Activated naive CD8-positive, alpha-beta T cell treated with anti-CD3 and anti-CD28 coated beads, Interleukin-2, amount 50 U/mL, for 24 hours (primary cell): ENCODE measurements at regions not wholly inside any gene's neighbourhood (a gene's known extent, or its start where the extent isn't known, plus 50 kb on each side); places are given as distances from the start of the nearest gene placed in this dataset.

Source experiments
- ATAC-seq: fragments of 150-1000 bp; cut with Tn5 transposase; one replicate; pipeline ENCODE4 v1.10.0; 2021
- DNase-seq: peaks from one replicate; pipeline ENCODE4 v3.0.0; 2021
- H3K27ac Mint-ChIP-seq: one replicate; pipeline ENCODE4 v1.8.0; 2021; ENCODE audit warnings: mild to moderate bottlenecking, mixed read lengths
- H3K27me3 Mint-ChIP-seq: one replicate; pipeline ENCODE4 v1.8.0; 2021; ENCODE audit warnings: mixed read lengths
- H3K36me3 Mint-ChIP-seq: one replicate; pipeline ENCODE4 v1.8.0; 2021; ENCODE audit warnings: low read depth, mixed read lengths
- H3K4me1 Mint-ChIP-seq: one replicate; pipeline ENCODE4 v1.8.0; 2021; ENCODE audit warnings: mixed read lengths
- H3K4me3 Mint-ChIP-seq: one replicate; pipeline ENCODE4 v1.8.0; 2021; ENCODE audit warnings: mild to moderate bottlenecking, moderate library complexity, mixed read lengths
- H3K9me3 Mint-ChIP-seq: one replicate; pipeline ENCODE4 v1.8.0; 2021; ENCODE audit warnings: mixed read lengths

DNA sequence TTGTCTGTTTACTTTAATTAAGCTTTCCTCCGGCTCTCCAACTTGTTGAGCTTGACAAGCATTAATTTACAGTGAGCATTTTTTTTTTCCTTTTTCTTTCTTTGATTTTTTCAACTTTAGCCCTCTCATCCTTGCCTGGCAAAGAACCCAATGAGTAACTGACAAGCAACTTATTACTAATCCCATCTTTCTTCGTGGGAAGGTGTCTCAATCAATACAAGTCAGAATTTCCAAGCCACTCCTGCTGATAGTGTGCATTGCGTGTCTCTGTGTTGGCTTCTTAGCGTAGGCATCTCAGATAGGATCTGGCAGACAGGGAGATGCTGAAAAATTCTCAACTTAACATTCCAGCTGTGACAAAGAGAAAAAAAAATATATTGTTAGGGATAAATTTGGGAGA, 527.7 kb upstream of the WWC1 start:
- Mint-ChIP-seq H3K36me3 (no peaks in the 10 kb centered on the region), H3K4me3 (no peak overlapping the region), H3K27me3 (peaks cover 2% of the 10 kb centered on the region), H3K9me3 (peaks cover 6% of the 10 kb centered on the region), H3K4me1 (no peaks in the 10 kb centered on the region), H3K27ac (no peak overlapping the region)
- no peak for DNase-seq
- ATAC-seq = no peak

DNA sequence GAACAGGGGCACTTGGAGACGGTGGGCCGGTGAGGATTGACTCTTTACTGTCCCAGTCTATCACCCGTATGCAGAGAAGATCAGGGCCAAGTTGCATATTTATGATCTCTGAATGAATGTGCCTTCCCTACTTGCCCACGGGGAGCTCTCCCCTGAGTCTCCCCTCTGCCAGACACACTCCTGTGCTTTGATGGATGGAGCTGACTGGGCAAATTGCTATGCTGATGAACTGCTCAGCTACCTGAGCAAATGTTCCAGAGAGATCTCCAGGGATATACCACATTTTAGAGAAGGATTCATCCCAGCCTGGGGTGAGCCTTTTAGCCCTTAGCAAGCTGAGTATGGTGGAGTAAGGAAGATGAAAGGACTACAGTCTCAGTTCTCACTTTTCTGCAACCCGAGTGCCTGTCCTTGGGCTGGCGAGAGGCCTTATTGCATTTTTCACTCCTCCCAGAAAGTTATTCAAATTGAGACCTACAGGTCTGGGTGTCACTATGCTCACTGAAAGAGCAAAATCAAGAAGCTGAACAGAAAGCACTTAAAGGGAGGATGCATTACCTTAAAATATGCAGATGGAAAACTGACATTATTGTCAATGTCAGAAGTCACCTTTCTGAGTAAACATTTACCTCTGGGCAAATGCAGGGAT, 526.7 kb upstream of the WWC1 start:
- no peak for ATAC-seq
- no peak overlapping the region for H3K27ac Mint-ChIP-seq
- DNase-seq = no peak
- peaks cover 2% of the 10 kb centered on the region for H3K27me3 Mint-ChIP-seq
- H3K36me3 Mint-ChIP-seq = no peaks in the 10 kb centered on the region
- no peak overlapping the region for H3K4me3 Mint-ChIP-seq
- no peaks in the 10 kb centered on the region for H3K4me1 Mint-ChIP-seq
- peaks cover 5% of the 10 kb centered on the region for H3K9me3 Mint-ChIP-seq

- Mint-ChIP-seq H3K9me3 (peaks cover 5% of the 10 kb centered on the region), H3K27me3 (peaks cover 2% of the 10 kb centered on the region), H3K27ac (no peak overlapping the region), H3K4me3 (no peak overlapping the region), H3K4me1 (no peaks in the 10 kb centered on the region), H3K36me3 (no peaks in the 10 kb centered on the region)
- ATAC-seq (no peak), DNase-seq (no peak)
These were observed 526.1 kb upstream of the WWC1 start for GRCh38 chr5:167765352-167765751.

- H3K36me3 Mint-ChIP-seq = no peaks in the 10 kb centered on the region
- ATAC-seq = no peak
- H3K27ac Mint-ChIP-seq = no peak overlapping the region
- DNase-seq = no peak
- no peak overlapping the region for H3K4me3 Mint-ChIP-seq
- H3K9me3 Mint-ChIP-seq = peaks cover 5% of the 10 kb centered on the region
- no peaks in the 10 kb centered on the region for H3K4me1 Mint-ChIP-seq
- H3K27me3 Mint-ChIP-seq = no peaks in the 10 kb centered on the region
These were observed 524.5 kb upstream of the WWC1 start for GRCh38 chr5:167766957-167767356.

DNA sequence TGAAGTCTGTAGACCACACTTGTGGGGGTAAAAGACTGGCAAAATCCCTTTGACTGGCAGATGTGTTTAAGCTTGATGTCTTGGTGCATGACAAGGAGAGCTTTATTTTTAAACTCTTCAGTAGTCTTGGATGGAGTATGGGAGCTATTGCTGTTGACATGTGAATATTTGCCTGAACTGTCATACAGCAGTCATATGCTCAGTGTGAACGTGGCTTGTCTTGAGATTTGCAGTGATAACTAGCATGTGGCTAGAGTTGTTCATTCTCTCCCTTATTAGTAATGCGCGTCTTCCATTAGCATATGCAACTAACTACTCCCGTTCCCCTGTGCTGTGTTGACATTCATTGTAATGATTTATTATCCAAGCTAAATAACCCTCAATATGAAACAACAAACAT, 523.6 kb upstream of the WWC1 start:
- H3K9me3 Mint-ChIP-seq = peaks cover 5% of the 10 kb centered on the region
- no peak overlapping the region for H3K27ac Mint-ChIP-seq
- H3K36me3 Mint-ChIP-seq = no peaks in the 10 kb centered on the region
- no peaks in the 10 kb centered on the region for H3K4me1 Mint-ChIP-seq
- no peak for DNase-seq
- no peak overlapping the region for H3K4me3 Mint-ChIP-seq
- no peaks in the 10 kb centered on the region for H3K27me3 Mint-ChIP-seq
- no peak for ATAC-seq

DNA sequence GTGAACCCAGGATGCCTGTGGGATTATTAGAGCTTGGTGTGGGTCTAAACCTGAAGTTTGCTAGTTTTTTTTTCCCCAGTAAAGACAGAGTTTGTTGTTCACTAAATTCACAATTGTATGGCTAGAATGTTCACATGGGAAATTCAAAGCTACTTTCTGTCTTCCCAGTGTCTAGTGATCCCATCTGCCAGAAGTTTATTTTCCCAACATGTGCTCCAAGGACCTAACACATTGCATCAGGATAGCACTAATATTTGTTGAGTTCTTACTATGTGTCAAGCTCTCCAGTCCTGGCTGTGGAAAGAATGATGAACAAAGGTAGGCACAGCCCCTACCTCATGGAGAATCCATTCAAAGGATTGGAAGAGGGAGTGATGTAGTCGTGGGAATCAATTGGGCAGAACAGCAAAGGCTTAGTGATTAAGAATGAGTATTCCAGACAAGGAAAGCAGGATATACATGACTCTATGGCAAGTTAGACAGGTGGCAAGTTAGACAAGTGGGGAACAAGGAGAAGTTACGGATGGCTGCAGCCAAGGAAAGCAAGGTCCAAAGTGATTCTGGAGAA, 521.5 kb upstream of the WWC1 start:
- Mint-ChIP-seq H3K9me3 (peaks cover 5% of the 10 kb centered on the region), H3K4me1 (no peaks in the 10 kb centered on the region), H3K27me3 (no peaks in the 10 kb centered on the region), H3K27ac (no peak overlapping the region), H3K36me3 (no peaks in the 10 kb centered on the region), H3K4me3 (no peak overlapping the region)
- no peak for DNase-seq
- no peak for ATAC-seq

DNA sequence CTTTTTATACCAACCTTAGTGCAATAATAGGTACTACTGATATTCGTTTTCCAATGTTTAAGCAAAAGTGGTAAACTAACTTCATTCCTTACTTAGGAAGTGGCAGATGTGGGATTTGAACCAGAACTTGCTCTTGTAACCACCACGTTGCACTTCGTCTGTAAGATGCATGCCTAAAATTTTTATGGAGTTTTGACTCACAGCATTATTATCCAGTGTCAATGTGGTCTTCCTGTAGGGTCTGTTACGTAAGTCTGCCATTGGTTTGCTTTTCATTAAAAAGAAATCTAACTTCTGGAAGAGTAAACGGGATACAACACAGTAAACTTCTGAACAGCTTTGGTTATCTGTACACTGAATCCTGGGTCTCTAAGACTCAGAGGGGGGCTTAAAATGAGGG, 521.0 kb upstream of the WWC1 start:
- DNase-seq (no peak), ATAC-seq (no peak)
- Mint-ChIP-seq H3K36me3 (no peaks in the 10 kb centered on the region), H3K27ac (no peak overlapping the region), H3K27me3 (no peaks in the 10 kb centered on the region), H3K4me3 (no peak overlapping the region), H3K9me3 (peaks cover 5% of the 10 kb centered on the region), H3K4me1 (no peaks in the 10 kb centered on the region)

GRCh38 chr5:167771571-167771970, 519.9 kb upstream of the WWC1 start:
- Mint-ChIP-seq H3K36me3 (no peaks in the 10 kb centered on the region), H3K4me3 (no peak overlapping the region), H3K27me3 (no peaks in the 10 kb centered on the region), H3K4me1 (no peaks in the 10 kb centered on the region), H3K9me3 (peaks cover 5% of the 10 kb centered on the region), H3K27ac (no peak overlapping the region)
- DNase-seq (no peak), ATAC-seq (no peak)

GRCh38 chr5:167773668-167774301, 517.7 kb upstream of the WWC1 start:
- peaks cover 6% of the 10 kb centered on the region for H3K9me3 Mint-ChIP-seq
- no peaks in the 10 kb centered on the region for H3K27me3 Mint-ChIP-seq
- no peaks in the 10 kb centered on the region for H3K4me1 Mint-ChIP-seq
- H3K36me3 Mint-ChIP-seq = no peaks in the 10 kb centered on the region
- H3K4me3 Mint-ChIP-seq = no peak overlapping the region
- H3K27ac Mint-ChIP-seq = no peak overlapping the region
- no peak for DNase-seq
- no peak for ATAC-seq

DNA sequence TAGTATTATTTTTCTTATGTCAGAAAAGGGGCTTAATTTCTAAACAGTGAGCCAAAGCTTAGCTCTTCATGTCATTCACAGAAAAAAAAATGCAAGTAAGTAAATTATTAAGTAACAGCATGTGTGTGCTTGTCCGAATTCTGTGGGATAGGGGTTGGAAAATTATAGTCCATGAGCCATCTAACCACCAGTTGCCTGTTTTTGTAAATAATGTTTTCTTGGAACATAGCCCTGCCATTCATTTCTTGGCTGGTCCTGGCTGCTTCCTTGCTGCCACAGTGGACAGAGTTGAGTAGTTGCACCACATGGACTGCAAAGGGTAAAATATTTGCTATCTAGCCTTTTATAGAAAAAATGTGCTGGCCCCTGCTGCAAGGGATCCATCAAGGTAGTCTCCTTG, 513.7 kb upstream of the WWC1 start:
- no peaks in the 10 kb centered on the region for H3K27me3 Mint-ChIP-seq

DNA sequence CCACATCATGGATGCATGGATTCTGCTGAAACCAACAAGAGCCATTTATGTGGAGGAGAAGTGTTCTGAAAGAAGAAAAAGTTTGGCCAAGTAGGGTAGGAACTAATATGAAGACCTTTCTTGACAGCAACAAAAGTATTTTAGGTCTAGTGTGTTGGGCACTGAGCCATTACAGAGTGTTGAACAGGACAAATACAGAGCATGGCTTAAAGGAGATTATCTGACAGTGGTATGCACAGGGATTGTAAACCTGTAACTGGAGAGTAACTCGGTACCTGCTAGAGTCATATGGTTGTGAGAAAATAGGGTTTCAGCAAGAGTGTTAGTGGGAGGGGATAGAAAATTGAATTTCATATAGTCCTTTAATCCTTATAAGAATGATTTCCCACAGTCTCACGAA, 513.2 kb upstream of the WWC1 start:
- no peak overlapping the region for H3K4me3 Mint-ChIP-seq
- H3K4me1 Mint-ChIP-seq = no peaks in the 10 kb centered on the region
- ATAC-seq = no peak
- no peak for DNase-seq
- H3K36me3 Mint-ChIP-seq = no peaks in the 10 kb centered on the region
- peaks cover 7% of the 10 kb centered on the region for H3K9me3 Mint-ChIP-seq
- no peaks in the 10 kb centered on the region for H3K27me3 Mint-ChIP-seq
- H3K27ac Mint-ChIP-seq = no peak overlapping the region

More for the DNA sequence above, 513.7 kb upstream of the WWC1 start:
- H3K4me3 Mint-ChIP-seq = no peak overlapping the region
- DNase-seq = no peak
- H3K4me1 Mint-ChIP-seq = no peaks in the 10 kb centered on the region
- no peak for ATAC-seq
- H3K36me3 Mint-ChIP-seq = no peaks in the 10 kb centered on the region
- H3K9me3 Mint-ChIP-seq = peaks cover 7% of the 10 kb centered on the region
- H3K27ac Mint-ChIP-seq = no peak overlapping the region

GRCh38 chr5:167779644-167780043, 511.8 kb upstream of the WWC1 start:
- no peaks in the 10 kb centered on the region for H3K36me3 Mint-ChIP-seq
- no peak for ATAC-seq
- no peak overlapping the region for H3K27ac Mint-ChIP-seq
- no peak overlapping the region for H3K4me3 Mint-ChIP-seq
- DNase-seq = no peak
- H3K27me3 Mint-ChIP-seq = no peaks in the 10 kb centered on the region
- peaks cover 7% of the 10 kb centered on the region for H3K9me3 Mint-ChIP-seq
- H3K4me1 Mint-ChIP-seq = no peaks in the 10 kb centered on the region

DNA sequence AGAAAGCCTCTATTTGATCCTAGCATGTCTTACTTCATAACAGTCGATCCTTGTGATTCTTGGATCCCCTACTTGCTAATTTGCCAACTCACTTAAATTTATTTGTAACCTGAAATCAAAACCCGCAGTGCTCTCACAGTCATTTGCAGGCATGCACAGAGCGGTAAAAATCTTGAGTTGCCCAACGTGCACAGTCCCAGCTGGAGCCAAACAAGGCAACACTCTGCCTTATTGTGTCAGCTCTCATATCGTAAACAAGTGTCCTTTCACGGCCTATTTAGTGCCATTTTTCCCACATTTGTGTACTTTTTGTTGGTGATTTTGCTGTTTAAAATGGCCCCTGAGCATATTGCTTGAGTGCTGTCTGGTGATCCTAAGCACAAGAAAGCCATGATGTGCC, 511.3 kb upstream of the WWC1 start:
- no peaks in the 10 kb centered on the region for H3K4me1 Mint-ChIP-seq
- DNase-seq (no peak), ATAC-seq (no peak)
- peaks cover 7% of the 10 kb centered on the region for H3K9me3 Mint-ChIP-seq
- H3K27ac Mint-ChIP-seq = no peak overlapping the region
- H3K36me3 Mint-ChIP-seq = no peaks in the 10 kb centered on the region
- H3K4me3 Mint-ChIP-seq = no peak overlapping the region
- H3K27me3 Mint-ChIP-seq = no peaks in the 10 kb centered on the region

GRCh38 chr5:167783145-167783817, 508.2 kb upstream of the WWC1 start:
- ATAC-seq (no peak), DNase-seq (no peak)
- Mint-ChIP-seq H3K4me3 (no peak overlapping the region), H3K27ac (no peak overlapping the region), H3K4me1 (no peaks in the 10 kb centered on the region), H3K9me3 (peaks cover 3% of the 10 kb centered on the region), H3K36me3 (no peaks in the 10 kb centered on the region), H3K27me3 (no peaks in the 10 kb centered on the region)

DNA sequence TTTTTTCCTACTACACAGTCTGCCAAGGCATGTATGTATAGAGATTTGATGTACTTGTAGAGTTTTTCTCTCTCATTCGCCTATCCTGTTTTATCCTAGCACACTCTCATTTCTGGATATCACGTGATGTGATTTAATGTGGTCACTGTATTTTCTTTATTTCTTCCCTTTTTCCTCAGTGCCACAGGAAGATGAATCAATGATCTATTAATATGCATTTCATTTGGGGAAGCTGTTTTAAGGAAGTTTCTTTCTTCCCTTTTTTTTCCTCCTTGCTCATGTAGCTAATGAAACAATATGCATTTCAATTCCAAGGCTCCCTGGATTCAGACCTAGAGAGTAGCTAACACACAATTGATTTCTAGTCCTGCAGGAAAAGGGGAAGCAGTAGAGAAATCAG, 506.3 kb upstream of the WWC1 start:
- no peak for DNase-seq
- peaks cover 3% of the 10 kb centered on the region for H3K9me3 Mint-ChIP-seq
- H3K4me1 Mint-ChIP-seq = no peaks in the 10 kb centered on the region
- no peak for ATAC-seq
- no peak overlapping the region for H3K27ac Mint-ChIP-seq
- H3K4me3 Mint-ChIP-seq = no peak overlapping the region
- no peaks in the 10 kb centered on the region for H3K27me3 Mint-ChIP-seq
- no peaks in the 10 kb centered on the region for H3K36me3 Mint-ChIP-seq
